D721Med (cell line): ENCODE measurements at regions not wholly inside any gene's neighbourhood (a gene's known extent, or its start where the extent isn't known, plus 50 kb on each side); places are given as distances from the start of the nearest gene placed in this dataset.
A peak's percentile ranks its signal among the peaks of the same experiment; 100 is the strongest.

Source experiments
- DNase-seq: peaks from one replicate; pipeline ENCODE4 v3.0.0; 2011; ENCODE audit warnings: low spot score; ENCODE audit not compliant: insufficient read length
- FAIRE-seq: peaks from 2 replicates; lab custom pipeline; 2011; peaks lifted over from hg19 to GRCh38; lab: Jason Lieb, UNC
- TF ChIP-seq, protein P1 (sequence below): IDR thresholded peaks from 2 replicates; pipeline ENCODE4 v1.5.1; 2012; ENCODE audit warnings: mild to moderate bottlenecking, control low read depth; ENCODE audit not compliant: insufficient read depth; ENCODE audit errors: missing control alignments

DNA sequence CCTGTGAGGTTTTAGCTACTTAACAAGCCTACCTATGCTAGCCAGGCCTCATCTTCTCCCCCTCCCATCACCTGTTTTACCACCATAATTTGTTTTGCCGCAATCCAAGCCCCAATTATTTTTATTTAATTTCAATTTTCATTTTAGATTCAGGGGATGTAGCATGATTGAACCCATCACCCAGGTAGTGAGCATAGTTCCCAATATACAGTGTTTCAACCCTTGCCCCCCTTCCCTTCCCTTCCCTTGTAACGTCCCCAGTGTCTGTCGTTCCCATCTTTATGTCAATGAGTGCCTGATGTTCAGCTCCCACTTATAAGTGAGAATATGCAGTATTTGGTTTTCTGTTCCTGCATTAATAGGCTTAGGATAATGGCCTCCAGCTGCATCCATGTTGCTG is 885.0 kb downstream of the UQCRFS1 start:
- DNase-seq (no peak), FAIRE-seq (no peak)
- TF ChIP-seq, protein P1, sequence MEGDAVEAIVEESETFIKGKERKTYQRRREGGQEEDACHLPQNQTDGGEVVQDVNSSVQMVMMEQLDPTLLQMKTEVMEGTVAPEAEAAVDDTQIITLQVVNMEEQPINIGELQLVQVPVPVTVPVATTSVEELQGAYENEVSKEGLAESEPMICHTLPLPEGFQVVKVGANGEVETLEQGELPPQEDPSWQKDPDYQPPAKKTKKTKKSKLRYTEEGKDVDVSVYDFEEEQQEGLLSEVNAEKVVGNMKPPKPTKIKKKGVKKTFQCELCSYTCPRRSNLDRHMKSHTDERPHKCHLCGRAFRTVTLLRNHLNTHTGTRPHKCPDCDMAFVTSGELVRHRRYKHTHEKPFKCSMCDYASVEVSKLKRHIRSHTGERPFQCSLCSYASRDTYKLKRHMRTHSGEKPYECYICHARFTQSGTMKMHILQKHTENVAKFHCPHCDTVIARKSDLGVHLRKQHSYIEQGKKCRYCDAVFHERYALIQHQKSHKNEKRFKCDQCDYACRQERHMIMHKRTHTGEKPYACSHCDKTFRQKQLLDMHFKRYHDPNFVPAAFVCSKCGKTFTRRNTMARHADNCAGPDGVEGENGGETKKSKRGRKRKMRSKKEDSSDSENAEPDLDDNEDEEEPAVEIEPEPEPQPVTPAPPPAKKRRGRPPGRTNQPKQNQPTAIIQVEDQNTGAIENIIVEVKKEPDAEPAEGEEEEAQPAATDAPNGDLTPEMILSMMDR = no peak

- FAIRE-seq = no peak
- DNase-seq = no peak
- TF ChIP-seq, protein P1 = no peak
These were observed 886.2 kb downstream of the UQCRFS1 start for GRCh38 chr19:28326746-28327145.

- TF ChIP-seq, protein P1 = peak; percentile 9
- FAIRE-seq (no peak), DNase-seq (no peak)
These were observed 888.5 kb downstream of the UQCRFS1 start for GRCh38 chr19:28324275-28325060.

- TF ChIP-seq, protein P1 = no peak
- FAIRE-seq = no peak
These were observed 890.0 kb downstream of the UQCRFS1 start for GRCh38 chr19:28322945-28323344.

GRCh38 chr19:28322491-28322890 is 890.5 kb downstream of the UQCRFS1 start:
- FAIRE-seq = no peak
- no peak for DNase-seq
- TF ChIP-seq, protein P1 = no peak

More at GRCh38 chr19:28322945-28323344, 890.0 kb downstream of the UQCRFS1 start:
- DNase-seq = no peak

DNA sequence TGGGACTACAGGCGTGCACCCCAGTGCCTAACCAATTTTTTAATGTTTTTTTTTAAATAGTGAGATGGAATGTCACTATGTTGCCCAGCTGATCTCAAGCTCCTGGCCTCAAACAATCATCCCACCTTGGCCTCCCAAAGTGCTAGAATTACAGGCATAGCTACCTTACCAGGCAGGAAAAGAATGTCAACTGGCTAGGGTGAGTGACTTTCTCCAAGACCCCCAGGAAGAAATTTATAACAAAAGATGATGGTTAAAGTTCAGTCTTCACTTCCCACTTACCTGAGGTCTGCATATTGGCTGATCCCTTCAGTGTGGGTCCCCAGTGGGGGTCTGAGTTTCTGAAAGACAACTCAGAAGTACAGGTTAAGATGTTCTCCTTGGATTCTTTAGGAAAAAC is 893.0 kb downstream of the UQCRFS1 start:
- DNase-seq = no peak
- no peak for FAIRE-seq
- TF ChIP-seq, protein P1 = no peak

DNA sequence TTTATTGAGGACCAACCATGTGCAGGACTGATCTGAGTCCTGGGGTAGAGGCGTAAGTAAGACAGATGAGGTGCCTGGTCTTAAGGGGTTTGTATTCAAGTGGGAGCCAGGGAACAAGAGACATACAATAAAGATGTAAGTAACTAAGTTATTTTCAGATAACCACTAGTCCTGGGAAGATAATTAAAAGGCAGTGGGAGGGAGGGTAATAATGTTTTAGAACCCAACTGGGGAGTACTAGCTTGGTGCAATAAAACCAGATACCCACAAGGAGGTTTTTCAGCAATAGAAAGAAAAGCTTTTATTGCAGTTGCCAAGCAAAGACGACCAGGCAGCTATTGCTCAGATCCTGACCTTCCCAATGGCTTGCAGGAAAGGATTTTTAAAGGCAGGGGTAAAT is 893.7 kb downstream of the UQCRFS1 start:
- TF ChIP-seq, protein P1 = no peak
- no peak for DNase-seq
- FAIRE-seq = no peak
